PC-9 (cell line): ENCODE measurements at regions not wholly inside any gene's neighbourhood (a gene's known extent, or its start where the extent isn't known, plus 50 kb on each side); places are given as distances from the start of the nearest gene placed in this dataset.

Experiments
- CTCF ChIP-seq: fragments of 200-600 bp; sonication (generic); conservative IDR thresholded peaks from 2 replicates; pipeline ENCODE4 v1.6.1; 2017; ENCODE audit warnings: mixed run types, antibody characterized with exemption, mild to moderate bottlenecking, moderate library complexity
- EZH2 ChIP-seq: fragments of 200-600 bp; sonication (generic); IDR thresholded peaks from 2 replicates; pipeline ENCODE4 v1.8.0; 2017; ENCODE audit warnings: antibody characterized with exemption, low read depth

- TF ChIP-seq CTCF (no peak), EZH2 (no peak)
Measured at GRCh38 chrX:13149702-13150350, 105.4 kb upstream of the FAM9C start.
